GM12878 (cell line): ENCODE measurements at regions not wholly inside any gene's neighbourhood (a gene's known extent, or its start where the extent isn't known, plus 50 kb on each side); places are given as distances from the start of the nearest gene placed in this dataset.
"Not testable (repeated sequence)": the region's sequence is repeated elsewhere in the genome, so short reads cannot be mapped to it uniquely, and the experiment has no call there.

Experiments
- ATAC-seq: fragments of 200-7000 bp; cut with Tn5 transposase; 3 replicates; pipeline ENCODE4 v1.9.1; 2020; ENCODE audit warnings: mild to moderate bottlenecking, moderate library complexity
- BruUV-seq: library from RNA; stranded (reverse); fragments of 400-500 nt; replicated peaks from 2 replicates; lab custom pipeline; 2021; lab: Mats Ljungman, UMichigan
- CTCF ChIA-PET: fragments of 300-600 bp; sonication (Branson Sonifier 250); formaldehyde crosslinking; extraction: SDS; loops from one replicate; lab custom pipeline; 2021; ENCODE audit warnings: inconsistent platforms; lab: Yijun Ruan, JAX
- POLR2A ChIA-PET: fragments of 350-600 bp; formaldehyde crosslinking; extraction: SDS; loops from one replicate; lab custom pipeline; 2021; ENCODE audit warnings: inconsistent platforms; lab: Charles Lee
- RAD21 ChIA-PET: fragments of 300-600 bp; sonication (Branson Sonifier 250); formaldehyde crosslinking; loops from one replicate; lab custom pipeline; 2023; ENCODE audit warnings: antibody characterized with exemption; ENCODE audit not compliant: unreplicated experiment; lab: Charles Lee
- SMC1A ChIA-PET: fragments of 300-600 bp; sonication (Branson Sonifier 250); formaldehyde crosslinking; loops from one replicate; lab custom pipeline; 2023; ENCODE audit not compliant: unreplicated experiment, uncharacterized antibody; lab: Charles Lee
- DNase-seq: peaks from one replicate; pipeline ENCODE4 v3.0.0-alpha.2; 2011; ENCODE audit warnings: low read depth, low spot score
- FAIRE-seq: peaks from 3 replicates; lab custom pipeline; 2011; peaks lifted over from hg19 to GRCh38; lab: Jason Lieb, UNC
- H2AFZ ChIP-seq: 2 replicates; pipeline ENCODE4 v1.6.0; 2011; ENCODE audit warnings: low read depth, low read length, control low read depth; ENCODE audit not compliant: control insufficient read depth
- H3K27ac ChIP-seq: 2 replicates; pipeline ENCODE4 v1.5.1; 2011; ENCODE audit warnings: control low read depth; ENCODE audit not compliant: control insufficient read depth, insufficient read depth
- H3K27me3 ChIP-seq, 2 experiments: replicated peaks in 1 of 2; 2 replicates each; pipeline versions ENCODE4 v1.6.0 to v1.6.1; 2011; ENCODE audit warnings: low read length in 1 of 2; ENCODE audit not compliant: control insufficient read depth in 2 of 2, insufficient read depth in 2 of 2
- H3K36me3 ChIP-seq, 2 experiments: 2 replicates each; pipeline ENCODE4 v1.5.1; 2011; ENCODE audit warnings: low read length in 1 of 2; ENCODE audit not compliant: control insufficient read depth in 2 of 2, insufficient read depth in 2 of 2
- H3K4me1 ChIP-seq: 2 replicates; pipeline ENCODE4 v1.6.1; 2011; ENCODE audit warnings: mild to moderate bottlenecking, low read length, moderate library complexity, mixed read lengths; ENCODE audit not compliant: control insufficient read depth, insufficient read depth
- H3K4me2 ChIP-seq: 2 replicates; pipeline ENCODE4 v1.6.0; 2011; ENCODE audit warnings: control low read depth; ENCODE audit not compliant: control insufficient read depth, insufficient read depth
- H3K4me3 ChIP-seq: fragments of 200-600 bp; sonication (generic); 2 replicates; pipeline ENCODE4 v1.5.1; 2016
- H3K79me2 ChIP-seq: 2 replicates; pipeline ENCODE4 v1.6.0; 2011; ENCODE audit warnings: low read length; ENCODE audit not compliant: control insufficient read depth, insufficient read depth
- H3K9ac ChIP-seq: 2 replicates; pipeline ENCODE4 v1.8.0; 2011; ENCODE audit warnings: low read length, control low read depth, mixed read lengths; ENCODE audit not compliant: control insufficient read depth, insufficient read depth
- H3K9me3 ChIP-seq: replicated peaks from 3 replicates; pipeline ENCODE4 v1.5.1; 2011; ENCODE audit warnings: mild to moderate bottlenecking, low read length; ENCODE audit not compliant: control insufficient read depth, insufficient read depth
- H4K20me1 ChIP-seq: 2 replicates; pipeline ENCODE4 v1.6.0; 2011; ENCODE audit not compliant: control insufficient read depth, insufficient read depth
- MTA3 ChIP-seq: IDR thresholded peaks from 2 replicates; pipeline ENCODE4 v1.6.1; 2012; ENCODE audit warnings: low read length, inconsistent platforms, borderline replicate concordance
- MXI1 ChIP-seq: fragments of 150-350 bp; IDR thresholded peaks from 2 replicates; pipeline ENCODE4 v1.6.1; 2011; ENCODE audit warnings: low read depth, mild to moderate bottlenecking, inconsistent platforms, low read length, improper control_type of control experiment
- RCOR1 ChIP-seq: conservative IDR thresholded peaks from 2 replicates; pipeline ENCODE4 v1.6.1; 2012; ENCODE audit warnings: low read depth, low read length, improper control_type of control experiment
- WGBS: methylation state at CpG from one replicate; pipeline ENCODE4 v1.1.6; 2016; ENCODE audit warnings: low lambda C conversion rate; ENCODE audit not compliant: insufficient replicate concordance, insufficient coverage; ENCODE audit errors: missing lambda C conversion rate; 5-methylcytosine and 5-hydroxymethylcytosine counted together
- in situ Hi-C: fragments of 300-500 bp; cut with MboI; formaldehyde crosslinking; loops from 9 replicates; pipeline ENCODE4 v1.14.3; 2018; ENCODE audit warnings: mixed read lengths
- intact Hi-C: fragments of 100-400 bp; cut with micrococcal nuclease; formaldehyde crosslinking; loops from one replicate; pipeline ENCODE4 v1.14.2; 2022; ENCODE audit not compliant: unreplicated experiment
- TF ChIP-seq, protein P1 (sequence below): IDR thresholded peaks from 2 replicates; pipeline ENCODE4 v1.6.1; 2011; ENCODE audit warnings: mild to moderate bottlenecking, low read depth, low read length, moderate library complexity; ENCODE audit not compliant: insufficient replicate concordance

DNA sequence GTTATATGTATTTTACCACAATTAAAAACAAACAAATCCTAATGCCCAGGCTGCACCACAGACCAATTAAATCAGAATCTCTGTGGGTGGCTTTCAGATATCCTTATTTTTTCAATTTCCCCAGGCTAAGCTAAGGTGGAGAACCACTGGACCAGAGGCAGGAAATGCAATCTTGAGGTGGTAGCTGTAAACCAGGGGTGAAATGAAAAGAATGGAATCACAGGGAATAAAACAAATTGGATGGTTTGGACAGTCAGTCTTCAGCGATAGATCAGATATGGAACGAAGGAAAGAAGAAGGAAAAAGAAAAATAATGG, 215.4 kb downstream of the KCNRG start:
- Histone ChIP-seq H3K79me2 (no peaks in the 10 kb centered on the region), H3K9ac (no peak overlapping the region), H3K9me3 (peaks cover 11% of the 10 kb centered on the region), H3K4me2 (no peak overlapping the region), H3K4me3 (no peak overlapping the region), H3K27me3 (no peaks in the 10 kb centered on the region), H2AFZ (no peak overlapping the region), H4K20me1 (no peaks in the 10 kb centered on the region), H3K27ac (no peak overlapping the region), H3K36me3 (no peaks in the 10 kb centered on the region), H3K4me1 (peaks cover 14% of the 10 kb centered on the region)
- intact Hi-C loops: no loop called here
- ATAC-seq (no peak), DNase-seq (no peak), FAIRE-seq (no peak)
- CTCF ChIA-PET: no interaction called here
- RAD21 ChIA-PET: no interaction called here
- TF ChIP-seq MTA3 (no peak), MXI1 (no peak), RCOR1 (no peak)
- TF ChIP-seq, protein P1, sequence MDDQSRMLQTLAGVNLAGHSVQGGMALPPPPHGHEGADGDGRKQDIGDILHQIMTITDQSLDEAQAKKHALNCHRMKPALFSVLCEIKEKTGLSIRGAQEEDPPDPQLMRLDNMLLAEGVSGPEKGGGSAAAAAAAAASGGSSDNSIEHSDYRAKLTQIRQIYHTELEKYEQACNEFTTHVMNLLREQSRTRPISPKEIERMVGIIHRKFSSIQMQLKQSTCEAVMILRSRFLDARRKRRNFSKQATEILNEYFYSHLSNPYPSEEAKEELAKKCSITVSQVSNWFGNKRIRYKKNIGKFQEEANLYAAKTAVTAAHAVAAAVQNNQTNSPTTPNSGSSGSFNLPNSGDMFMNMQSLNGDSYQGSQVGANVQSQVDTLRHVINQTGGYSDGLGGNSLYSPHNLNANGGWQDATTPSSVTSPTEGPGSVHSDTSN: no peak
- POLR2A ChIA-PET: no interaction called here
- 86% methylated on average over 2 of the region's 2 CpGs for WGBS
- BruUV-seq: no TSS peak
- in situ Hi-C loops: no loop called here
- SMC1A ChIA-PET: no interaction called here

DNA sequence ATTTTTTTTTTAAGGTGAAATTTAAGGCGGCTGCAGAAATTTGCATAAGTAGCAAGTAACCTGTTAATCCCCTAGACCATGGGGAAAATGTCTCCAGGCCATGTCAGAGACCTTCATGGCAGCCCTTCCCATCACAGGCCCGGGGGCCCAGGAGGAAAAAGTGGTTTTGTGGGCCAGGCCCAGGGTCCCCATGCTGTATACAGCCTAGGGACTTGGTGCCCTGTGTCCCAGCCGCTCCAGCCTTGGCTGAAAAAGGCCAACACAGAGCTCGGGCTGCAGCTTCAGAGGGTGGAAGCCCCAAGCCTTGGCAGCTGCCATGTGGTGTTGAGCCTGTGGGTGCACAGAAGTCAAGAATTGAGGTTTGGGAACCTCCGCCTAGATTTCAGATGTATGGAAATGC, 218.3 kb downstream of the KCNRG start:
- CTCF ChIA-PET, H4K20me1 ChIP-seq, H3K4me3 ChIP-seq, SMC1A ChIA-PET, H3K27me3 ChIP-seq, DNase-seq, intact Hi-C loops, POLR2A ChIA-PET, H3K27ac ChIP-seq, FAIRE-seq, H3K79me2 ChIP-seq, RAD21 ChIA-PET, H3K4me2 ChIP-seq, H3K9ac ChIP-seq, H2AFZ ChIP-seq, in situ Hi-C loops, ATAC-seq, H3K36me3 ChIP-seq, BruUV-seq, H3K9me3 ChIP-seq: not testable (repeated sequence)
- peaks cover 16% of the 10 kb centered on the region for H3K4me1 ChIP-seq
- 72% methylated on average over 5 of the region's 5 CpGs for WGBS
